ENCODE measurements at regions not wholly inside any gene's neighbourhood (a gene's known extent, or its start where the extent isn't known, plus 50 kb on each side); places are given as distances from the start of the nearest gene placed in this dataset.
A peak's percentile ranks its signal among the peaks of the same experiment; 100 is the strongest.

DNA sequence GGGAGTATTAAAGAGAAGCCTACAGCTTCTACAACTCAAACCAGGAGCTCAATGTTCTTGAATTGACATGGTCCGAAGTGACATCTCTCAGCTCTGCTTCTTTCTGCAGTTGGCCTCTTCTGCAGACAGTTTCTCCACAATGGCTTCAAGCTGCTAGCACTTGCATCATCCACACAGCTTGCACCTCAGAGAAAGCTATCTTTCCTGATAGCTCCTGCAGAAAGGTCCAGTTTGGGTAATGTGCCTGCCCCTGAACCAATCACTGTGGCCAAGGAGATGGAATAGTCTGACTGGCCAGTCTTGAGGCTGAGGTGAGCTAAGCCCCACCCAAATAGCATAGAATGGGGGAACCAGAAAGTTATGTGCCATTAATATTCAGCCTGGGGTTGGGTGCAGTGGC lies 95.8 kb upstream of the ABCA1 start:
- DNase-seq, result no peak

DNA sequence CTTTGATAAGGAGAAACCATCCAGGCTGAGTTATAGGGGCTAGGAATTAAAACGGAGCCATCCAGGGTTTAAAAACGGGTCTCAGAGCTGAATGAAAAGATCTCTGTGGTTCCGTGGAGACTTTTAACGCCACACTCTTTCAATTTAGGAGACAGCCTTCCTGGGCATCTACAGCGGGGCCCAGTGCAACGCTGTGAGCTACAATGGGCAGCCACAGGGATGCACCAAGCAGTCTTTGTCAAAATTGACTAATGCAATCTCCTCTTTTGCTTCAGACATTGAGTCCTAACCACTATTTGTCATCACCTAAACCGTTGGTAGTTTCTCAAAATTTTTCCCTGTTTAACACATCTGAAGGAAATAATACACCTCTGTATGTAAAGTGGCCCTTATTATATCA lies 96.6 kb upstream of the ABCA1 start:
- DNase-seq, result no peak

DNA sequence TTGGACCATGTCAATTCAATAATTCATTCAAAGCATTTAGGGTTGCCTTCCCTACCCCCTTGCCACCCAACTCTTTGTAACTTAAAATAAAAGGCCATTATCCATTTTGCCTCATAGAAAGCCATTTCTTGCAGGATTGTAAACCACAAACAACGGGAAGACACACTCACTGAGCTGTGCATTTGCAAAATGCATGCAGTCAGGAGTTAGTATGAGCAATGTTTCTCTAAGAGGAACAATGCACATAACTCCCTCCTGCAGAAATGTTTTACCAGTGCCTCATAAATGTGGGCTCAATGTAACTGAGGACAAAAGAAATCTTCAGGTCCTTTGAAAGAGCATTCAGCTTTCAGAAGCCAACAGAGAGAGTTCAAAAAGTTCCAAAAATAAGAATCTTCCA lies 98.5 kb upstream of the ABCA1 start:
- no peak for DNase-seq

DNA sequence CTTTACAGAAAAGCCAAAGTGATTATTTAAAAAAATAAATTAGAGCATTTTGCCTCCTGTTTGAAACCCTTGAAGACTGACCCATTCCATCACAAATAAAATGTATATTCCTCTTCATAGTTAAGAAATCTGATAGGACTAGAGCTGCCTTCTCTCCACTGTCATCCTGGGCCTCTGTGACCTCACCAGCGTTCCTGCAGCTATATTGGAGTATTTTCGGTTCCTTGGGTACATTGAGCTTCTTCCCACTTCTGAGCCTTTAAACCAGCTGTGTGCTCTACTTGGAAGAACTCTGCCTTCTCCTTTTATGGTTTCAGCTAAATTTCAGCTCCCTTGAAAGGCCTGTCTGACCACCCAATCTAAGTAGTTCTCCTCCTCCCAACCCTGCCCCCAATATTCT lies 99.1 kb upstream of the ABCA1 start:
- no peak for DNase-seq

DNA sequence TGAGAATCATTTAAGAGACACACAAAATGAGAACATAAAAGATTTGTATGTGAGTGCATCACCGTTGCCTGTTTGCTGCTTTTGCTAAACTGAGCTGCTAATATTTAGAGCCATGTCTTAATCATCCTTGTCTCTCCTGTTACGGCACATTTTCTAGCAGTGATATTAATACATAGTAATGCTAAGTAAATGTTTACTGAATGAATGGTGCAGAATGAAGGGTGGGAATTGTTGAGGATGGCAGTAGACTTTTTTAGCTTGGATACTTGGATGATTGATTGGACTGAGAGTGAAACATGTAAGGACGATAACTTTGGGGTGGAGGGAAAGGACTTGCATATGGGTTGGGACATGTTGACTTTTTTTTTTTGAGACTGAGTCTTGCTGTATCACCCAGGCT lies 102.3 kb upstream of the ABCA1 start:
- DNase-seq, result no peak

DNA sequence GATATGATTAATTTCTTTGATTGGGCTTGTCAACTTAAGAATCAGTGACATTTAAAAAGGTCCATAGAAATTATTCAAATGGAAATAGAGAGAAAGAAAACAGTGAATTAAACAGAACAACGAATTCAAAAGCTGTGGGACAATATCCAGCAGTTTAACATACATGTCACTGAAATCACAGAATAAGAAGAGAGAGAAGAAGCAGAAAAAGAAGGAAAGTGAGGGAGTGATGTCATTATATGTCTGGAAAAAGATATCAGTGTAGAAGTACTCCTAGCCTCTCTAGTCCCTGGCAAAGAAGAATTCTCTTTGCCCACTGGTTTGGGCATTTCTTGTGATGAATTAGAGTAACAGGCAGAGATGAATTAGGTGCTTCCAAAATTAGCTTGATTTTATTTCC lies 109.2 kb upstream of the ABCA1 start:
- DNase-seq, result no peak

DNA sequence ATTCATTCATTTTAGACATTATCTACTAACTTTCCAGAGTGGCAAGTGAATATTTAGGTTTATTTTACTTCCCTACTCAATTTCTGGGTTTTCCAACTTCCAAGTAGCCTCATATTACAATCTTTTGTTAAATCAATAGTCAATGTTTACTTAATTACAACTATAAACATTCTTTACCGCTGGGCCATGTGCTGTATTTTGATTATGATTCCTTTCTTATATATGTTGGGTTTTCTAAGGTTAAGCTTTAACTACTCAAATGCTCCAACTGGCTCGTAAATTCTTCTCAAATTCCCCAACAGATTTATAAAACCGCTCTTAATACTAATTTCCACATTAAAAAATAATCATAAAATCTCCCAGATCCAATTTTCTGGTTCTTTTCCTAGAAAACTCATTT lies 110.1 kb upstream of the ABCA1 start:
- DNase-seq, result no peak

DNA sequence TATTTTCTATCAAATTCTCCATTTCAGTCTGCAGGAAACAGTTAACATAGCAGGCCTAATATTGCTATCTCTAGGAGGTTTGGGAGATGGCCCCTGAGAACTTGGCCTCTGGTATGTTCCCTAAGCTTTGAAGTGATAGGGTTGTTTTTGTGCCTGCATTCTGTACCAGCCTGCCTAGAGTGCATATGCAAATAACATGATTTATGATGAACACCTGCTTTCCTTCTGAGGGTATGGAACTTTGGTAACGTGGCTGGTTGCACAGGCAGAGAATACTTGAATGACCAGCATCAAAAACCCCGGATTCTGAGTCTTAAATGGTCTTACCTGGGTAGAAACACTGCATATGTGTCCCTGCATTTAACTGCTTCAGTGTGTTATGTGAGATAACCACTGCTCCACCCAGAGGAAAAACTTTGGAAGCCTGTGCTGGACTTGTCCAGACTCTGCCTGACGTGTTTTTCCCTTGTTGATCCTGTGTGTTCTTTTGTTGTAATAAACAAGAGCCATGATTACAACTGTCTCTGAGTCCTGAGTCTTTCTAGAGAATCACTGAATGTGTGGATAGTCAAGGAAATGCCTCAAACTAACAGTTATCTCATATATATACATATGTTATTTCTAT lies 111.3 kb upstream of the ABCA1 start:
- DNase-seq, result no peak

DNA sequence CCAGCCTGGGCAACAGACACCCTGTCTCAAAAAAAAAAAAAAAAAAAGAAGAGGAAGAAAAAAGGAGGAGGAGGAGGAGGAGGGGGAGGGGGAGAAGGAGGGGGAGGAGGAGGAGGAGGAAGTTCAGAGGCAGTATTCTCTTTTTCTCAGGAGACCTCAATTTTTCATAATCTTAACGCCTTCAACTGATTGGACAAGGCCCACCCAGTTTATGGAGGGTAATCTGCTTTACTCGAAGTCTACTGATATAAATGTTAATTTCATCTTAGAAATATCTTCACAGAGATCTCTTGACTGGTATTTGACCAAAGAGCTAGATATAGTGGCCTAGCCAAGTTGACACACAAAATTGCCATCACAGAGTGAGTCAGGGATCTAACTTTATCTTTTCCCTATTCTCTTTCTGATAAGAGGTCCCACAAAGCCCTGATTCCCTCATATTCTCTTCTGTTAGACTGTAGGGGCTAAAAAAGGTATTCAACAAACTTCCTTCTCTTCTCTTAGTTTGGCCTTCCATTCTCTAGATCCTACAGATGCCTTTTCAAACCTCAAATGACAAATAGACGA lies 115.5 kb upstream of the ABCA1 start:
- DNase-seq, result no peak

DNA sequence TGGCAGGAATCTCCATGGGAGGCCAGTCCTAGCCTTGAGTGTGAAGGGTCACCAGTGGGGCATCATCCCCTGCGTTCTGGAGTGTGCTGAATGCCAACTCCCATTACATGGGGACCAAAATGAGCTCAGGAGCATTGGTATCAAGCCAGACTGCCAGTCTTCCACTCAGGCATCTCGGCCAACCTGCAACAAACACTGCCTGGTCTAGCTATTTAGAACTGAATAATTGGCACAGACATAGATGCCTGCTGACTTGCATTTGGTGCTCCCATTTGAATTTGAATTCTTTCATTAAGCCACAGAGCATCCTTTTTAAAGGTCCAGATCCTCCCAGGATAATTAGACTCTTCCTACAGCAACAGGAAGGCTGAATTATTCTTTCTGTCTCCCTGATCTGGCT lies 116.6 kb upstream of the ABCA1 start:
- no peak for DNase-seq

DNA sequence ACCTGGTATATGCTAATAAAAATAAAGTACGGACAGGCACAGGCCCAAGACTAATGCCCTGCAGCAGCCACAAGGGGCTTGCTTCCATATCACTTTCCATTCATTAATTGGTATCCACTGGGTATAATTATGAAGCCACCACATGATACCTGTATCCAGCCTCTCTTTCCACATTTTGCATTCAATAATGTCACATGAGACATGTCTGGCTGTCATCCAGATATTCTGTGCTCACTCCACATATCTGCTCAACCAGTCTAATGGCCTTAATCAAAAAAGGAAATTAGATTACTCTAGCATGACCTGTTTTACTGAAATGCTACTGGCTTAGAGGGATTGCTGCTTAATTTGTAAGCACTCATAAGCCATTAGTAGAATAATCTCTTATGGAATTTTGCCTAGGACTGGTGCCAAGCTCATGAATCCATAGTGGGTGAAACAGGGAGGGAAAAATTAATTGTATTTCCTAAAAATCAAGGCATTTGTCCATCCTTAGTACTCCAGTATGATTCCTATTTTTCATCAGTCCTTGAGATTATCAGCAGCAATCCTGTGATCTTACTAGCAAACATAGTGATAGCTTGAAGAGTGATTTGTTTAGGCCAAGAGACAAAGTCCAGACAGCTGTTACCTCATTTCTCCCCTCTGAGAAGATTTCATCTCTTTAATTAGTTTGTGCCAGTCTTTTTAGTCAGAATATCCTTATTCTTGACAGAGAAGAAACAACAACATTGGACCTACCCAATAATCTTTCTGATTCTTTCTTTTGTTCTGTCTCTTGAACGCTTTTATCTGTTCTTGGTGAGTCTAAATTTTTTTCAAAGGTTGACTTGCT lies 119.2 kb upstream of the ABCA1 start:
- peak; percentile 48 for DNase-seq

DNA sequence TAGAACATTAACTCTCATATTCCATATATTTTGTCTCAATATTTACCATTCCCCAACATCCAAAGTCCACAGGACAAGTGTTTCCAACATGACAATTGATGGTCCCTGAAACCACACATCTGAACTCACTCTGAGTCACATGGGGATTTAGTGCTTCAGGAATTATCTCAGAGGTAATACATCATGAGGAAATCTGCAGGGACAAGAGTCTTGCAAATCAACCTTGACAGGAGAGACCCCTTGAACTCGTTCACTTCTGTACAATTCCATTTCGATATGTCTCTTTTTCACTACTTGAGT lies 119.7 kb upstream of the ABCA1 start:
- no peak for DNase-seq

DNA sequence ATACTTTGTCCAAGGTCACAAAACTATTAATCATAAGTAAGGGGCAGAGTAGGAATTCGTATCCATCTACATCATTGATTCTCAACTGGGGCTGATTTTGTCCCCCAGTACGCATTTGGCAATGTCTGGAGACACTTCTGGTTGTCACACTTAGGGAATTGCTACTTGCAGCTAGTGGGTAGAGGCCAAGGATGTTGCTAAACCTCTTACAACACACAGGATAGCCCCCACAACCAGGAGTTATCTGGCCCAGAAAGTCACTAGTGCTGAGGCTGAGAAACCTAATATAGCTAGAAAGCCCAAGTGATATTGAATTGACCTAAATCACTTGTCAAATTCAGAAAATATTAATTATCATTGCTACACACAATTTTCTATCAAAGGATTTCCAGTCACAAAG lies 120.4 kb upstream of the ABCA1 start:
- no peak for DNase-seq

DNA sequence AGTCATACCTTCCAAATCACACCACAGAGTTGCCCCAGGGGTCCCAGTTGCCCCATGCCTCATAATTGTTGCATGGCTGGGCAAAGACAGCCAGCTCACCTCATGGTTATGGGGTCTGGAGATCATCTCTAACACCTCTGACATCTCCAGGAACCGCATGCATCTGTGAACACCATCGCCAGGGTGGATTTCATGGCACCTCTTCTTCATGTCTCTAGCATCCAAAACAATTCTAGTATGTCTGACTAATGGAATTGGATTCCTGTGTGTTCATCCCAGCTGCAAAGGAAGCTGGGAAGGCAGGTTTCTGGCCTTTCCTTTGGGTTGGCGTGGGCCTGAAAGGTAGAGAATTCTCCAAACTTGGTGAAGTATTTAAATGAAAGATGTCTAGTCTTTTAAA lies 122.3 kb upstream of the ABCA1 start:
- no peak for DNase-seq

DNA sequence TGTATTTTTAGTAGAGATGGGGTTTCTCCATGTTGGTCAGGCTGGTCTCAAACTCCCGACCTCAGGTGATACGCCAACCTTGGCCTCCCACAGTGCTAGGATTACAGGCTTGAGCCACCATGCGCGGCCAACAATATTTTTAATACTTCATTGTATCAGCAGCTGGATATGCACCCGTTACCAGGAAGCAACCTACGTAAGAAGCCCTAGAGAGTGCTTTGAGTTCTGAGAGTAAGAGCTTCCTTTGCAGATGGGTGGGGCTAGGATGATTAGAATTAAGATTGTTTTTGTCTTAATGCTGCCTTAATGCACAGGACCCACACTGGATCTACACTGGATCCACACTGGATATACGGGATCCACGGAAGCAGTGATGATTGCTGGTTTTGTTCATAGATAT lies 123.9 kb upstream of the ABCA1 start:
- no peak for DNase-seq

DNA sequence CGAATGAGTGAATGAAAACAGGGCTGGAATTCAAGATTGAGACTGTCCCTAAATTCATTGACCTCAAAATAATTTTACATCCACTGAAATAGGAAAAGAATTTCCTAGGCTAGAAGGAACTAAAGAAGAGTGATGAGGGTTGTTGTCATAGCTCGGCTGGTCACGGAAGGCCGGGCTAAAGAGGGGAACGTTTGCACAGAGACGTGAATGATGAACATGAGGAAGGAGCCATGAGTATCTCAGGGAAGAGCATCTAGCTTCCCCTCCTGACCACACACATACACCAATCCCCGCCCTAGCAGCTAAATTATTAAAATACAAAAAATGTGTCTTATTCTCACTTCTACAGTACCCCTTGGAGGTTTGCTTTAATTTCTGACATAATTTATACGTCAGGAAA lies 124.4 kb upstream of the ABCA1 start:
- no peak for DNase-seq

DNA sequence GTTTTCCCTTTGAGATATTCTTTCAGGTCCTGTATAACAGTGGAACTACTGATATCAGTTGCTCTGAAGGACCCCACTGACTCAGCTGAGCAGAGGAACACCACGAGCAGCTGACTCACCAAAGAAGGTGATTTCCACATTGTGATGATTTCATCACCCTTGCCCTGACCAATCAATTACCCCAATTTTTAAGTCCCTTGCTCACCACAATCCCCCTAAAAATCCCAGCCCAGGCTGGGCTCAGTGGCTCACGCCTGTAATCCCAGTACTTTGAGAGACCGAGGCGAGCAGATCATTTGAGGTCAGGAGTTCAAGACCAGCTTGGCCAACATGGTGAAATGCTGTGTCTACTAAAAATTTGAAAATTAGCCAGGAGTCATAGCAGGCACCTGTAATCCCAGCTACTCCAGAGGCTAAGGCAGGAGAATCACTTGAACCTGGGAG lies 125.3 kb upstream of the ABCA1 start:
- DNase-seq, result no peak

DNA sequence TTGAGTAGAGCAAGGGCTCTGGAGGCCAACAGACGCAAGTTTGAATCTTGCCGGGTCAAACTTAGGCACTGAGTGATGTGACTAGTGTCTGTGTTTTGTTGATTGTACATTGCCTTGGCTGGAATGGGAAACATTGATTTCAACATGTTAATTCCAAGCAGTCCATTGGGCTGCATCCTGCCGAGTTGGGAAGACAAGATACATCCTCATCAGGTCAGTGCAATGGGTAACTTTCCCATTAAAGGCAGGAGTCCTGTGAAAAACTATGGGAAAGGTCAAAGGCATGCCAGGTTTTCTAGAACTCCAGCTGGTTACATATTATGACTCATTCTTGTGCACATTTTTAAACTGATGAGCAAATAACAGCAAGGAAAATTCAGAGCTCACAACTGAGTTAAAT lies 126.5 kb upstream of the ABCA1 start:
- no peak for DNase-seq

DNA sequence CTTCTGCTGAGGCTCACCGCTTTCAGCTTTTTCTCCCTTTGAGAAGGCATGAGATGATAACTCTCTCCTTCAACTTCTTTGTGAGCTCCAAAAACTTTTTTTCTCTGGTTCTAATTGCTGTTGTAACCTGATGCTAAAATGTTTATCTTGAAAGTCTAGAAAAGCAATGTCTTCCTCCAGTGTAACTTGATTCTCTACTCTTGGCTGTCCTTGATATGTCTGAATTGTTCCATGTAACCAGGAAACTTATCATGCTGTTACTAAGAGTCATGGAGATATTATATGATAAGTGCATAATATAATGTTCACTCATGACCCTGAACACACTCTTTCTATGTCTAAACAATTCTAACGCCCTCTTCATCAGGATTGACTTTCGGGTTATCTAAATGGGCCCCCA lies 128.0 kb upstream of the ABCA1 start:
- no peak for DNase-seq

DNA sequence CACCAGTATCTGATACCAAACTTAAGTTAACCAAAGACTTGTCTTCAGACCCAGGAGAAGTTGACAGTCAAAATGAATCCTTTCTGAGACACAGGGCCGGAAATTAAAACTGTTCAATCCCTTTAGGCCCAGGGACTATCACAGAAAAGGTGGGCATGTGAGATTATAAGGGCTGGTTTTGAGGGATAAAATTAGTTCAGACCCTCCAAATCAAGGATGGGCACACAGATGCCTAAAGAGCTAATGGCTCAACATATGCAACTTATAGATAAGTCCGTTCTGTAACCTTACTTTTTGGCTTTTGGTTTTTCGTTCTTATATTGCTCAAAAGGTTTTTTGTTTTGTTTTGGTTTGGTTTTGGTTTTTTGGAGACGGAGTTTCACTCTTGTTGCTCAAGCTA lies 129.6 kb upstream of the ABCA1 start:
- no peak for DNase-seq

DNA sequence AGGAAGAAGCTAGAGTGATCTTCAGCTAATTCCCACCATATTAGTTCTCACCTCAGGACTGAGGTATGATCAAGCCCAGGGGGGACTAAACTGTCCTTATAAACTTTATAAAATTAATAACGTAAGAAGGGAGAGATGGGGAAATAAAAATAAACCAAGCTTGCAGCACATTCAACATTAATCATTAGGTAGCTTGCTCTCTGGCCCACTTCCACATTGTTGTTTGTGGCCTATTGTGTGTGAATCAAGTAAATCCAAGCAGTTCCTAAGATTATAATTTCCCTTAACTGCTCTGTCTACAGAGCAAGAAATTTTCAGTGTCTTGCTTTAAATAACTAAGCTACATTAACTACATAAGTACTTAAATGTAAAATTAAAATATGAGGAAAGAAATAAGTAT lies 131.3 kb upstream of the ABCA1 start:
- DNase-seq, result no peak

DNA sequence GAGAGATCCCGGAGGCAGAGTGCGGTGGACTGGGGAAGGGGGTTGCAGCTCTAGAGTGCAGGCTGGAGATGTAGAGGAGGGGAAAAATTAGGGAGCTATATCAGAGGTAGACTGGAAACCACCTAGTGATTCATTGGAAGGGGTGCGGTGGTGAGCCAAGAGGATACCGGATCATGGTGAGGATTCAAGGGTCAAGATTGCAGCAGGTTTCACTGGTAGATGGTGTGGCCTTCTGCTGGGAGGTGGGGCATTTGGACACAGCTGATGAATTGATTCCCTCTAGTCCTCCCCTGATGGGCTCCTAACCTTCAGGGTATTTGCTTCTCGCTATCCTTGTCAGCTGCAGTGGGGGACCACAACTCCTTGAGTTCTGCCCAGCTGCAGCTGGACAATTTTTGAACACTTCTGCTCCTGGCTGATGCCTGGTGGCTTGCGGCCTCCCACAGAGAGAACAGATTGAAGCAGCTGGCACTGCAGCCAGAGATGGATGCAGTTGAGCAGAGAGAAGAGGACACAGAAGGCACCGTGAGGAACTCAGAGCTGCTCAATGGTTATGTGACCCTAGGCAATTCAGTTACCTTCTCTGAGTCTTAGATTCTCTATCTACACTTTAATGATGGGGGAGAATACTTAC lies 134.4 kb upstream of the ABCA1 start:
- DNase-seq, result peak; percentile 90

DNA sequence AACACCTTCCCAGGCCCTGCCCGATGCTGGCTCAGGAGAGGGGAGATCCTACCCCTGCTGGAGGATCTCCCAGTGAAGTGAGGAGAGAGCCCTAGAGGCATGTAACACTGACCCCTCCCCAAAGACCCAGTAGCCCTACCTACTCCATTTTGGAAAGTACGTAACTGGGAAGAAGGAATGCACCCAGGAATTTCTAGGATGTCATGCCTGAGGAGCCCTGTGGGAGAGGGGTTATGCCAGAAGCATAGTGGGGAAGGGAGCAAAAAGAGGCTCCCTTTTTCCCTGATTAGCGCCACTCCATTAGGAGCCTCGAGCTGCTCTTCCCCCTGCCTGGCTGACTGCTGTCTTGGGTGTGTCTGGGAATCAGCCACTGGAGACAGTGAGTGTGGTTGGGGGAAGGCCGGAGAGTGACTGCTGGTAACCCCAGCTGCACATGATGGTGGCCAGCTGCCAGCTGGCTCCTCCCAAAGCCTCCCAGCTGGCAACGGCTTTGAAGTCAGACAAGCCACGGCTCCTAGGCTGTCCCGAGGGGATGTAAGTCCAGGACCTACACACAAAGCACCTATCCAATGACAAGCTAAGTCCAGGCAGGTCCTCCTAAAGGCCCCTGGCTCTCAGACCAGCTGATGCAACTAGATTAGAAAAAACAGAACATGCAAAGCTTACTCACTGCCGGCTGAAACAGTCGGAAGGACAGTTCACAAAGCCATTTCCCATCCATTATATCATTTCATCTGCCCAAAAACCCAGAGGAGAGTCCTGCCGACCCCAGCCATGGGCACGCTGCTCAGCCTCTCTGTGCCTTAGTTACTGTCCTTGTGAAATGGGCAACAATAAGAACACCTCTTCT lies 136.5 kb upstream of the ABCA1 start:
- peak; percentile 91 for DNase-seq

Data from NCI-H524 treated with DMSO at 0.1 percent for 48 hours (cell line).